GM23248 (cell line): ENCODE measurements at regions not wholly inside any gene's neighbourhood (a gene's known extent, or its start where the extent isn't known, plus 50 kb on each side); places are given as distances from the start of the nearest gene placed in this dataset.

Experiments used
- DNase-seq: peaks from one replicate; pipeline ENCODE4 v3.0.0-alpha.2; 2015
- H2AFZ ChIP-seq: fragments of 200-600 bp; sonication (generic); 2 replicates; pipeline ENCODE4 v1.6.1; 2016; ENCODE audit warnings: antibody characterized with exemption
- H3F3A ChIP-seq: fragments of 200-600 bp; sonication (generic); 2 replicates; pipeline ENCODE4 v1.6.1; 2016; ENCODE audit warnings: mild to moderate bottlenecking, antibody characterized with exemption, mixed run types; ENCODE audit not compliant: insufficient read depth
- H3K27ac ChIP-seq: fragments of 200-600 bp; sonication (generic); 2 replicates; pipeline ENCODE4 v1.5.1; 2016; ENCODE audit warnings: mild to moderate bottlenecking
- H3K27me3 ChIP-seq: fragments of 200-600 bp; sonication (generic); replicated peaks from 2 replicates; pipeline ENCODE4 v1.6.1; 2016; ENCODE audit warnings: mild to moderate bottlenecking; ENCODE audit not compliant: insufficient read depth
- H3K36me3 ChIP-seq: fragments of 200-600 bp; sonication (generic); 2 replicates; pipeline ENCODE4 v1.6.1; 2016; ENCODE audit warnings: low read depth, mild to moderate bottlenecking
- H3K4me1 ChIP-seq: fragments of 200-600 bp; sonication (generic); 2 replicates; pipeline ENCODE4 v1.6.1; 2016; ENCODE audit warnings: mild to moderate bottlenecking; ENCODE audit not compliant: insufficient read depth
- H3K4me2 ChIP-seq: fragments of 200-600 bp; sonication (generic); one replicate; pipeline ENCODE4 v1.6.1; 2016; ENCODE audit warnings: mild to moderate bottlenecking; ENCODE audit not compliant: unreplicated experiment
- H3K4me3 ChIP-seq: fragments of 200-600 bp; sonication (generic); 2 replicates; pipeline ENCODE4 v1.5.1; 2016; ENCODE audit warnings: mild to moderate bottlenecking
- H3K79me2 ChIP-seq: fragments of 200-600 bp; sonication (generic); 2 replicates; pipeline ENCODE4 v1.6.1; 2016; ENCODE audit warnings: mild to moderate bottlenecking; ENCODE audit not compliant: insufficient read depth
- H3K9ac ChIP-seq: fragments of 200-600 bp; sonication (generic); 2 replicates; pipeline ENCODE4 v1.6.1; 2016; ENCODE audit warnings: mild to moderate bottlenecking
- H3K9me2 ChIP-seq: fragments of 200-600 bp; sonication (generic); 2 replicates; pipeline ENCODE4 v1.6.1; 2016; ENCODE audit warnings: mixed run types, mild to moderate bottlenecking, moderate library complexity; ENCODE audit not compliant: insufficient read depth
- H3K9me3 ChIP-seq: fragments of 200-600 bp; sonication (generic); one replicate; pipeline ENCODE4 v1.6.1; 2017; ENCODE audit warnings: low read depth
- H4K20me1 ChIP-seq: fragments of 200-600 bp; sonication (generic); 2 replicates; pipeline ENCODE4 v1.6.0; 2016; ENCODE audit not compliant: insufficient read depth
- EZH2 ChIP-seq: fragments of 200-600 bp; sonication (generic); IDR thresholded peaks from 2 replicates; pipeline ENCODE4 v1.6.1; 2018; ENCODE audit warnings: antibody characterized with exemption, mild to moderate bottlenecking; ENCODE audit not compliant: insufficient read depth, poor library complexity, severe bottlenecking
- EZH2phosphoT487 ChIP-seq: fragments of 200-600 bp; sonication (generic); IDR thresholded peaks from 2 replicates; pipeline ENCODE4 v1.6.1; 2018; ENCODE audit warnings: antibody characterized with exemption, moderate library complexity, mild to moderate bottlenecking, low read depth; ENCODE audit not compliant: insufficient read depth
- WGBS, 2 experiments: methylation state at CpG; one replicate each; pipeline ENCODE4 v1.1.6; 2015 to 2017; ENCODE audit warnings: low lambda C conversion rate in 2 of 2, low coverage in 1 of 2; ENCODE audit errors: missing lambda C conversion rate in 2 of 2; 5-methylcytosine and 5-hydroxymethylcytosine counted together
- in situ Hi-C: fragments of 300-500 bp; cut with MboI; formaldehyde crosslinking; loops from 2 replicates; pipeline ENCODE4 v1.15.0; 2020

DNA sequence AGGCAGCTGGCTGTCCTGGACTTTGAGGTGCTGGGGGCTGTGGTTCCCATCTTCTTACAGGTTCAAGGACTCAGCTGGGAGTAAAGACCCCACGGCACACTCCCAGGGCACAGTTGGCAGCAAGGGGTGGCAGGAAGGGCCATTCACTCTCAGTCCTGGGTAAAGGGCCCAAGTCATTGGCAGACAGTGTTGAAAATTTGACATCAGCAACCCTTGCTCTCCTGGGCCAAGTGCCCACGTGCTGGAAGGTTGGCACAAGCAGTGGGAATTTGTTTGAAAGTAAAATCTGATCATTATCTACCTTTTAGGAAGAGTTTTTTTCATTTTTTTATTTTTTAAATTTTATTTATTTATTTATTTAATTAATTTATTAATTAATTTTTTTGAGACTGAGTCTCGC lies 241.6 kb upstream of the MKI67 start:
- H2AFZ ChIP-seq = no peak overlapping the region
- no peaks in the 10 kb centered on the region for H3K36me3 ChIP-seq
- whole genome bisulfite sequencing, 2 experiments = 17% methylated on average over 3 of the region's 3 CpGs
- no peaks in the 10 kb centered on the region for H3K27me3 ChIP-seq
- no peaks in the 10 kb centered on the region for H3K79me2 ChIP-seq
- H3K9ac ChIP-seq = no peak overlapping the region
- no peak for DNase-seq
- TF ChIP-seq EZH2 = no peak
- no peak for TF ChIP-seq EZH2phosphoT487
- no peaks in the 10 kb centered on the region for H3K9me2 ChIP-seq
- H4K20me1 ChIP-seq = no peaks in the 10 kb centered on the region
- H3K4me1 ChIP-seq = no peaks in the 10 kb centered on the region
- no peaks in the 10 kb centered on the region for H3K9me3 ChIP-seq
- H3K27ac ChIP-seq = no peak overlapping the region
- no peaks in the 10 kb centered on the region for H3F3A ChIP-seq
- in situ Hi-C loops = no loop called here
- no peak overlapping the region for H3K4me3 ChIP-seq
- H3K4me2 ChIP-seq = no peak overlapping the region

DNA sequence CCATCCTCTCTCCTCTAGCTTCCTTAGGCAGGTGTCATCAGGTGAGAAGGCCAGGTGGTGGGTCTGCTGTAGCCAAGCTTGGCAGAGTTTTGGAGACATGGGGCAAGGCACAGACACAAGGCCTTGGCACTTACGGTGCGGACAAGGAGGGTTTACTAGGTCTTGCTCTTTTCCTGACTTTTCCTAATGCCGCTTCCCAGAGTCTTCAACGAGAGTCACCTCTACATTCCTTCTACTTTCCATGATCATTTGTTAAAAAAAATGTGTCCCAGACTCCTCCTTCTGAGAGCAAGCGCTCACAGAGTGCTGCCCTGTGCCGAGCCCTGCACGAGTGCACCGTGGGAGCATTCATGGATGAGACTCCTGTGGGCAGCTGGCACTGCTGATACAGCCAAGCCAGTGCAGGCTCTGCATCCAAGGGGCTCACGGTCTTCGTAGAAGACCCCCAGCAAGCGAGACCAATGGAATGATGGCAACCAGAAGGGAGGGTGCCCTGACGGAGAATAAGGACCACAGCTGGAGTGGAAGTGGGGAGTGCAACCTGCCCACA lies 243.0 kb upstream of the MKI67 start:
- Histone ChIP-seq H3K9ac (no peak overlapping the region), H3K4me3 (no peak overlapping the region), H3K4me2 (no peak overlapping the region), H4K20me1 (no peaks in the 10 kb centered on the region), H3K27me3 (no peaks in the 10 kb centered on the region), H3K36me3 (no peaks in the 10 kb centered on the region), H3K9me2 (no peaks in the 10 kb centered on the region), H3K27ac (no peak overlapping the region), H3K9me3 (no peaks in the 10 kb centered on the region), H3F3A (no peaks in the 10 kb centered on the region), H3K79me2 (no peaks in the 10 kb centered on the region), H2AFZ (no peak overlapping the region), H3K4me1 (no peaks in the 10 kb centered on the region)
- 48 to 52% methylated on average over 12 of the region's 12 CpGs for WGBS, 2 experiments
- TF ChIP-seq EZH2phosphoT487 (no peak), EZH2 (no peak)
- in situ Hi-C loops = no loop called here
- DNase-seq = no peak

- Histone ChIP-seq H3K9ac (no peak overlapping the region), H4K20me1 (no peaks in the 10 kb centered on the region), H3F3A (no peaks in the 10 kb centered on the region), H3K36me3 (no peaks in the 10 kb centered on the region), H3K4me1 (no peaks in the 10 kb centered on the region), H3K4me3 (no peak overlapping the region), H3K9me2 (no peaks in the 10 kb centered on the region), H3K79me2 (no peaks in the 10 kb centered on the region), H3K9me3 (no peaks in the 10 kb centered on the region), H3K27ac (no peak overlapping the region), H3K27me3 (no peaks in the 10 kb centered on the region), H3K4me2 (no peak overlapping the region), H2AFZ (no peak overlapping the region)
- DNase-seq = no peak
- in situ Hi-C loops = no loop called here
- WGBS, 2 experiments = 33 to 36% methylated on average over 9 of the region's 9 CpGs
- no peak for TF ChIP-seq EZH2phosphoT487
- TF ChIP-seq EZH2 = no peak
These were observed 247.0 kb upstream of the MKI67 start for GRCh38 chr10:128373071-128373749.

GRCh38 chr10:128373831-128374230 lies 247.6 kb upstream of the MKI67 start:
- 20 to 21% methylated on average over 7 of the region's 7 CpGs for WGBS, 2 experiments
- no peak for DNase-seq
- in situ Hi-C loops = no loop called here
- H3K27ac ChIP-seq = no peak overlapping the region
- H2AFZ ChIP-seq = no peak overlapping the region
- no peak overlapping the region for H3K4me2 ChIP-seq
- H3K27me3 ChIP-seq = no peaks in the 10 kb centered on the region
- H3F3A ChIP-seq = no peaks in the 10 kb centered on the region
- H3K79me2 ChIP-seq = no peaks in the 10 kb centered on the region
- H3K9me2 ChIP-seq = no peaks in the 10 kb centered on the region
- no peak overlapping the region for H3K4me3 ChIP-seq
- no peaks in the 10 kb centered on the region for H3K9me3 ChIP-seq
- no peaks in the 10 kb centered on the region for H3K4me1 ChIP-seq
- H3K9ac ChIP-seq = no peak overlapping the region
- H4K20me1 ChIP-seq = no peaks in the 10 kb centered on the region
- H3K36me3 ChIP-seq = no peaks in the 10 kb centered on the region
- TF ChIP-seq EZH2phosphoT487 (no peak), EZH2 (no peak)
